DOHH2 (cell line): ENCODE measurements at regions not wholly inside any gene's neighbourhood (a gene's known extent, or its start where the extent isn't known, plus 50 kb on each side); places are given as distances from the start of the nearest gene placed in this dataset.

Source experiments
- CTCF ChIP-seq: fragments of 200-600 bp; sonication (generic); IDR thresholded peaks from one replicate; pipeline ENCODE4 v1.5.1; 2014; ENCODE audit warnings: antibody characterized with exemption, mild to moderate bottlenecking, low read depth, low read length; ENCODE audit not compliant: poor library complexity, severe bottlenecking
- EZH2phosphoT487 ChIP-seq: fragments of 200-600 bp; sonication (generic); IDR thresholded peaks from 2 replicates; pipeline ENCODE4 v1.6.1; 2017; ENCODE audit warnings: borderline replicate concordance, mild to moderate bottlenecking, antibody characterized with exemption, low read length, moderate library complexity, mixed read lengths

DNA sequence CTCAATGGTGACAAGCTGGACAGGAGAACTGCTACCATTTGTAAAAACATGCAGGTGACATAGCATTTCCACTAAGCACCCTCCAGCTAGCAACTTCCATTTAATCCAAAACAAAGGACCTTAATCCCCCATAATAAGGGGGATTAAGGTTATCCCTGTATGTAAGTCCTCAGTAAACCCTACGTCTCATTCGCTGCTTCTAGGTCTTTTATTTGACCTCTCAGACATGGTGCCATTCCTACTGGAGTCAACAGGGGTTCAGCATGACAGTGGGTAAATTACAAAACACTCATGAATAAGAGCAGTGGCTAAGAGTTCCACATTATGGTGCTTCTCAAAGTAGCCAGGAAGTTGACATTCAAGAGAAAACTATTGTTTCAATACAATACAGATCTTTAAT is 121.8 kb upstream of the CAV2 start:
- no peak for TF ChIP-seq CTCF
- no peak for TF ChIP-seq EZH2phosphoT487
